Endometrium (tissue), 2 donors: ENCODE measurements at regions not wholly inside any gene's neighbourhood (a gene's known extent, or its start where the extent isn't known, plus 50 kb on each side); places are given as distances from the start of the nearest gene placed in this dataset.
"Not testable (repeated sequence)": the region's sequence is repeated elsewhere in the genome, so short reads cannot be mapped to it uniquely, and the experiment has no call there.

ENCODE experiments used
- FAIRE-seq: peaks from 2 replicates; lab custom pipeline; 2012; peaks lifted over from hg19 to GRCh38; lab: Jason Lieb, UNC
- donor health status: control.
- donor health status: control.

DNA sequence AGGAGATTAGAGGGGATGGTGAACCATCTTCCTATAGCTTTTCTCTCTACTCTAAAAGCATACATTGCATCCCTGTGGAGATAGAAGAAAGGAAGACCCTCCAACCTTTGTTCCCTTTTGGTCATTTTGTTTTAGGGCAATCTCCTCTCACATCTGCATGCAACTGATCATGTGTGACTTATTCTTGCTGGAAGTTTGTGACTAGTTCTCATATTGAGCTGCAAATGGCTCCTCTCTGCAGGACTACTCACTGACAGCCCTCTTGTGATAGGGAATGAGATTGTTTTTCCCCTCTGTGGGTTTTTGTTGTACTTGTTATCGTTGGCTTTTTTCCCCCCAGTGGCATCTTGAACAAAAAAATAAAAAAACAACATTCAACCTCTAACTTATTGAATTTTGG is 416.0 kb upstream of the CNTNAP5 start:
- FAIRE-seq, result no peak

DNA sequence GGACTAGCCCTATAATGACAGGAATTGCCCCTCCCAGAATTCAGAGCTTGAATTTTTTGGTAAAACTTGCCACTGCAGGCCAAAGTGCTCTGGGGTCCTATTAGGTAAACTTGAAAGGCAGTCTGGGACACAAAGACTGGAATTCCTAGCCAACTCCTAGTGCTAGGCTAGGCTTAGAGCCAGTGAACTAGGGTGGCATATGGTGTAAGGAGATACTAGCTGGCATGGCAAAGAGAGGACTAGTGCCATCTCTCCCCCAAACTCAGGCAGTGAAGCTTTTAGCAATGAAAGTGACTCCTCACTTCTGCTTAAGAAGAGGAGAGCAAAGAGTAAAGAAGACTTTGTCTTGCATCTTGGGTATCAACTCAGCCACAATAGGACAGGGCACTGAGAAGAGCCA is 410.5 kb upstream of the CNTNAP5 start:
- no peak for FAIRE-seq

DNA sequence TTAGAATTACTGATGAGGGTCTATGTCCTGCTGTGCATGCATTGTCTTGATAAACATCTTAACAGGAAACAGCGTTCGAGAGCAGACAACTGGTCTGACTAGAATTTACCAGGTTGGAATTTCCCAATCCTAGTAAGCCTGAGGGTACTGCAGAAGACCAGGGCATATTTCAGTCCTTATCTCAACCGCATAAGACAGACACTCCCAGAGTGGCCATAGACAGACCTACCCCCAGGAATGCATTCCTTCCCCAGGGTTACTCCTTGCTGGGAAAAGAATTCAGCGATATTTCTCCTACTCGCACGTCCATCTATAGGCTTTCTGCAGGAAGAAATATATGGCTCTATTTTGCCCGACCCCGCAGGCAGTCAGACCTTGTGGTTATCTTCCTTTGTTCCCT is 406.4 kb upstream of the CNTNAP5 start:
- not testable (repeated sequence) for FAIRE-seq

DNA sequence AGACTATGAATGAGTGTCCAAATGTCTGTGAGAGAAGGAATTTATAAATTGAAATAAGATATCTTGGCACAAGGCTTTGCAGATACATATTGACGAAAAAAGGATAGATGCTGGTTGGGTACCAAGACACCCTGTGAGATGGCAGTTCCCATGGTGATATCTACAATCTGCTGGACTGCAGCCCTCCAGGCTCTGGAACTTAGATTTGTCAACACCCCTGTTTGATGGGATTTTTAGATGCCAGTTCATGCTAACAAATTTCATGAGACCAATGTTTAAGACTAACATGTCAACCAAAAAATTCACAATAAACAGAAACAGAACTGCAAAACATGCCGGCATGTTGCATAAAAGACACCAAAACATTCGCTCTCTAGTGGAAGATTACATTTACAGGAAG is 400.3 kb upstream of the CNTNAP5 start:
- no peak for FAIRE-seq

DNA sequence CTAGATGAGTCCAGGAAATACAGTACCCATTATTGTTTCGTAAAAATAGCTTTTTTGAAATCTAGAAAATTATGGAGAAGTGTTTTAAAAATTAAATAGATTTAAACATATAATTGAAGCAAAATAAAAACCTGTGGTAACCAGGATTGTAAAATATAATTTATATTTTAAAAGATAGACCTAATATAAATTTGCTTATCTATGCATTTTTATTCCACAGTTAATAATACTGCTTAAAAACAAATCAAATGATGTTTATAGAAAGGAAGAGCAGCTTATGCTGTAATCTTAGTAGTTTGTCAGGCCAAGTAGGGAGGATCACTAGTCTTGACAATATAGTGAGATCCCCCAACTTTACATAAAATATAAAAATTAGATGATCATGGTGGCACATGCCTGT is 388.9 kb upstream of the CNTNAP5 start:
- no peak for FAIRE-seq

DNA sequence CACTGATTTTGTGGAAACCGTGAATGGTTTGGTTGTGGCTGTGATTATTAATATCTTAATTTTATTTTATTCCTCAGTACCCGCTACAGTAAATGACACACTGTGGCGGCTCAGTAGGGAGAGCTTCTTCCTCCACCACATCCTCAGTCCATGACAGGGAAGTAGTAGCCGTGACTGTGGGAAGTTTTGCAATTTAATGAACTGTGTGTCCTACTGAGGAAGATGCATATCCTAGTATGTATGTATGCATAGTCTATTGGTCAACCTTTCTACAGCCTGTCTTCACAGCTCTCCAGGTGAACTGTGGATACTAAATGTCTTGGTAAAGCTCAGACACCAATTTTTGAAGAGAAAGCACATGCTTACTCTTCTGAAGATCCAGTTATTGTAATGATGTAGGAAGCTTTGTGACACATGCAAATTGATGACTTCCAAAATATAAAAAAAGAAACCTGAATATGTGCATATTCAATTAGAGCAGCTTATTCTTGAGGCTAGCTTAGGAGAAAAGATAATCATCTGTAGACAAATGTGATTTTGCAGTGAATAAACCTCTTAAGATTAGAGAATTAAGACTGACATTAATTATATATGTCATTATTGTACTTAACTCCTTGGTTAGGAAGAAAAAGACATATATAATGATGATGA is 384.3 kb upstream of the CNTNAP5 start:
- no peak for FAIRE-seq

DNA sequence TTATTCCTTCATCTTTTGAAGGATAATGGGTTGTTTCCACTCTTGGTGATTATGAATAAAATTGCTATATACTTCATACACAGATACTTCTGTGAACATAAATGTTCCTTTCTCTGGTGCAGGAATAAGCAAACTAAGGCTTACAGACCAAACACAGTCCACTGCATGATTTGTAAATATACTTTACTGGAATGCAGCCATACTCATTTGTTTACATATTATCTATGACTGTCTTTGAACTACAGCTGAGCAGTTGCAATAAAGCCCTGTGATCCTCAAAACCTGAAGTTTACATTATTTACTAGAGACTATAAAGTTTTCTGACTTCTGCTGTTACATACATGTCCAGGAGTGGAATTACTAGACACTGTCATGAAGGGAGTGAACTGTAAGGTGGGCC is 381.0 kb upstream of the CNTNAP5 start:
- no peak for FAIRE-seq

DNA sequence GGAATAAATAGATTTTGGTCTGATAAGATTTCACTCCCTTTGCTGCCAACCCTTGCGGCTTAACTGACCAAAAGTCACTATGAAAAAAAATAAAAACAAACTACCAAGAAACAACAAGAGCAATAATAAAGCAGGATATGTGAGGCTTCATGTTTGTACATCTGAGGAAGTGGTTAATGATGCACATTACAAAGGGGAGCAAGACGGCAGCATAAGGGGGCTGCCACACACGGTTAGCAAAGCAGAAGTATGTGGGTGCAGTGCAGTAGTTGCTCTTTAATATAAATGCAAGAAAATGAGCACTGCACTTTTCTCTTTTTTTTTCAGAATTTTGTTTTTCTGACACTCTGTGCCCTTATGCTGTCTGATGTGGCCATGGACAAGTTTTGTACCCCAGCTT is 377.1 kb upstream of the CNTNAP5 start:
- no peak for FAIRE-seq

DNA sequence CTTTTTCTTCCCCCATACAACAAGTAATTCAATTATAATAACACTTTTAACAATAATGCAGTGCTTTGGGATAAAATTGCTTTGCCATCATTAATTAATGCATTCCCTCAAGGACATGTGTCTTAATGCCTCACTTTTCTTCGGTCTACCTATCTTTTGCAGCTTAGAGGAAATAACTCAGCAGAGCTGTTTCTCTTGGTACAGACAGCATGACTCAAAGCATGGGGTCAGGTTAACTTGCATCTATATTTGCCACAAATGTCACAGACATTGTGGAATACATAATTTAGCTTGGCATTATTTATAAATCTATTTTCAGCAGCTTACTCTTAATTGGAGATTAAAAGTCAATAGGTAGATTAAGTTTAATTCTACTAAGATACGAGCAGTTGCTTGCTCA is 376.1 kb upstream of the CNTNAP5 start:
- FAIRE-seq, result no peak

DNA sequence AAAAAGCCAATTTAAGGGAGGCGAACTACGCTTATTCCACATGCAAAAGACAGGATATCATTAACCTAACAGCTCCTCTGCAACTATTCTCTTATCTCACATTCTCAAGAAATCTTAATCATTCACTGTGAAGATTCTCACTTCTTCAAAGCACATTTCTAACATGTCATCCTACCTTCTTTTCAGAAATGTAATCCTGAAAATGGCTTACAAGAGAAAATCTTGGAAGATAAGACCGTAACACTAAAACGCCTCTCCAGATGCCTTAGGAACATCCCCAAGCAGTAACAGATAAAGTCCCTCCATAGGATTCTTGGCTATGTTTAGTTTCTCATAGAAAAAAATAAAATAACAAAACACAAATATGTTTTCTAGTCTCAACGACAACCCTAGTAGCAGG is 373.9 kb upstream of the CNTNAP5 start:
- no peak for FAIRE-seq

DNA sequence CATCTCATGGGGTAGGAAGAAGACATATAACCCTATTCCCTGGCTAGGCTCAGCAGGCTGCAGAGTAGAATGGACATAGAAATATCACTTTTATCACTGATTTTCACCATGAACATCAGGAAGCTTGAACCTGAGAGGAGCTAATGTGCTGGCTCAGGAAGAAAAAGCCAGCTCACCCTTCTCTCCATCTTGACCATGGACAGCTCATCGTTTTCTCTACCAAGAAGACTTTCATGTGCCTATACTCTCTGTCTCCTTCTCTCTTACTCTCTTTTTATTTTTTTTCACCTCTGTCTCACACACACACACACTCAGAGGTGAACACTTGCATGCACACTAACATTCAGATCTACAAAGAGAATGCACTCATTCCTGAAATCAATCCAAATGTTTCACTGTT is 372.8 kb upstream of the CNTNAP5 start:
- FAIRE-seq, result no peak

DNA sequence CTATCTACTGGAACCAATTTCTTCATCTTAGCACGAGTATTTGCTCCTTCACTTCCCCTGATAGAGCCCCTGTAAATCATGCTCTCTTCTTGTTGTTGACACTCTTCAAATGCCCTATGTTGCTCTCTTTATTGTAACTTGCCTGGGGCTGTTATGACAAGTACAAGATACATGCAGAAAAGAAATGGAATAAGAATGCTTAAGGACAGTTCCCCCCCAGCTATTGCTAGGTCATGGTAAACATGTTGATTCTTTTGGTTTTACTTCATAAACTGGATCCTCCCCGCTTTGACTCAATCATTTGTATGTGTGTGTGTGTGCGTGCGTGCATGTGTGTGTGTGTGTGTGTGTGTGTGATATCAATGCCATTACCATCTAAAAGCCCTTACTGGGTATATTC is 368.5 kb upstream of the CNTNAP5 start:
- no peak for FAIRE-seq

DNA sequence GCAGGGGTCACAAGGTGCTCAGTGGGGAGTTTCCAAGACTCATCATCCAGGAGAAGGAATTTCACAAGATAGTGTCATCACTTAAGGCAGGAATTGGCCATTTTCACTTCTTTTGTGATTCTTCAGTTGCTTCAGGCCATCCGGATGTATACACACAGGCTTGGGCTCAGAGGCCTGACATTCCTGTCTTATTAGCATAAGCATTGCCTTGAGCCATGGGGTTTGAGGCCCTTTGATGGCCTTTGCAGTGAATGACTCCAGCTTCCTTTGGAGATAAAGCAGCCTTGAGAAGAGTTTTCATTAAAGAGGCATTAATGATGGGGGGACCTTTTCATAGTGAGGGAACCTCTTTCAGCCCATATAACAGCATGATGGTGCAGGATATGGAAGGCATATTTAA is 366.0 kb upstream of the CNTNAP5 start:
- FAIRE-seq, result no peak

DNA sequence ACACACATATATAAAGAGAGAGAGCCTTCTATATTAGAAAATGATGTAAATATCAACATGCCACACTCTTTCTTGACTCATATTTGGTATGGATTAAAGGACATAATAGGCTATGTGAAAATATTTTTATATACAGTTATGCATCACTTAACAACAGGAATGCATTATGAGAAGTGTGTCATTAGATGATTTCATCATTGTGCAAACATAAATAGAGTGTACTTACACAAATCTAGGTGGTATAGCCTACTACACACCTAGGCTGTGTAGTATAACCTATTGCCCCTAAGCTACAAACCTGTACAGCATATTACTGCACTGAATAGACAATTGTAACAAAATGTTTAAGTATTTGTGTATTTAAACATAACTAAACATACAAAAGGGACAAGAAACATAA is 354.8 kb upstream of the CNTNAP5 start:
- FAIRE-seq, result no peak

DNA sequence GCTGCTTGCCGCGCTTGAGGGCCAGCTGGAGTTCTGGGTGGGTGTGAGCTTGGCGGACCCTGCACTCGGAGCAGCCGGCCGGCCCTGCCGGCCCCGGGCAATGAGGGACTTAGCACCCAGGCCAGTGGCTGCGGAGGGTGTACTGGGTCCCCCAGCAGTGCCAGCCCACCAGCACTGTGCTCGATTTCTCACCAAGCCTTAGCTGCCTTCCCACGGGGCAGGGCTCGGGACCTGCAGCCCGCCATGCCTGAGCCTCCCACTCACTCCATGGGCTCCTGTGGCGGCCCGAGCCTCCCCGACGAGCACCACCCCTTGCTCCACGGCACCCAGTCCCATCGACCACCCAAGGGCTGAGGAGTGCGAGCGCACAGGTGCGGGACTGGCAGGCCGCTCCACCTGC is 341.3 kb upstream of the CNTNAP5 start:
- not testable (repeated sequence) for FAIRE-seq

DNA sequence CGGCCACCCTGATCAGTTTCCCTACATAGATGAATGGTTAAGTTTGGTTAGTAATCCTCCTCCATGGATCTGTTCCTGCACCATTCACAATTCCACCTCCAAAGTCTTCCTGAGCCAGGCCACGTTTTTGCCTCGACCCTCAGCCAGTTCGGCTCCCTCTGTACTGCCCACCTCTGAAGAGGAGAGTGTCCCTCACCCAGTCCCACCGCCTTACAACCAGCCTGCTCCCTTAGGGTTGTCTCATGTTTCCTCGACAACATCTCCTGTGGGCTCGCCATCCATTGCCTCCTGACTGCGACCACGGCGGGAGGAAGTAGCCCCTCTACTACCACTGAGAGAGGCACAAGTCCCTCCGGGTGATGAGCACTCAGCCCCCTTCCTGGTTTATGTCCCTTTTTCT is 338.0 kb upstream of the CNTNAP5 start:
- FAIRE-seq, result no peak

DNA sequence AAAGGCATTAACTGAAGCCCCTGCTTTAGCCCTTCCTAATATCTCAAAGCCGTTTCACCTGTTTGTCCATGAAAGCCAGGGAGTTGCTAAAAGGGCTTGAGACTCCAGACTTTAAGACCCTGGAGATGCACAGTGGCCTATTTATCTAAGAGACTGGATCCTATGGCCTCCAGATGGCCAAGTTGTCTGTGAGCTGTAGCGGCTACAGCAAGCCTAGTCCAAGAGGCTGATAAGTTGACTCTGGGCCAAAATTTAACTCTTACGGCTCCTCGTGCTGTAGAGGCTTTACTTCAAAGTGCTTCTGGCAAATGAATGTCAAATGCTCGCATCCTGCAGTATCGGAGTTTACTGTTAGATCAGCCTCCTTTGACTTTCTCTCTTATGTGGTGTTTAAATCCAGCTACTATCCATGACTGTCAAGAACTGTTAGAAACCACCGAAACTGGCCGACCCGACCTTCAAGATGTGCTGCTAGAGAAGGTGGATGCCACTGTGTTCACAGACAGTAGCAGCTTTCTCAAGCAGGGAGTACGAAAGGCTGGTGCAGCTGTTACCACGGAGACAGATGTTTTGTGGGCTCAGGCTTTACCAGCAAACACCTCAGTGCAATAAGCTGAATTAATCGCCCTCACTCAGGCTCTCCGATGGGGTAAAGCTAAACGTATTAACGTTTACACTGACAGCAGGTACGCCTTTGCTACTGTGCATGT is 336.7 kb upstream of the CNTNAP5 start:
- no peak for FAIRE-seq

DNA sequence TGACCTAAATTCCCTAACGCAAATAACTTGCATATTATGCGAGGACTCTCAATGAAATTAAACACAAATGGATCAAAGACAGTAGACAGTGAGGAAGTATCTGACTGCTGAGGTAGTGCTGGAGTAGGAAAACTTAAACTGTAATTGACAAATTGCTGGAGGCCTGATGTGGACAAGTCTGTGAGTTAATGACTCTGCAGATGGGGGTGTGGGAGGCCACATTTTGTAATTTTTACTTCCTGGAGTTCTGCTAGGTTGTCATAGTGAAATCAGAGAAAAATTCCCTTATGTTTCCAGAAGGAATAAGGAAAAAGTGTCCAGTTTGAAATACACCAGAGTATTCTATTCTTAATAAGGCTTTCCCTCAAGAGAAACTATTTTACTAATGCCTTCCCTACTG is 333.0 kb upstream of the CNTNAP5 start:
- no peak for FAIRE-seq

DNA sequence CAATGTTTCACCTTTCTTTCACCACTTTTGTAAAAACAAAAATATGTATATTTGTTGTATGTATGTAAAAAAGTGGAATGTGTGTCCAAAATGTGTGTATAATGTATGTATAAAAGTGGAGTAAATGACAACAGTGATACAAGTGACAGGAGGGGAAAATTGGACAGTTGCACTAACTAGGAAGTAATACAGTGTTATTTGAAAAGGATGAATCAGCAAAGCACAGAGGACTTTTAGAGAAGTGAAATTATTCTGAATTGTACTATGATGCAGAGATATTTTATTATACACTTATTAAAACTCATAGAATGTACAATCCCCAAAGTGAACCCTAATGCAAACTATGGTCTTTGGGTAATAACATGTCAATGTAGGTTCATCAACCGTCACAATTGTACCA is 331.3 kb upstream of the CNTNAP5 start:
- FAIRE-seq, result no peak

DNA sequence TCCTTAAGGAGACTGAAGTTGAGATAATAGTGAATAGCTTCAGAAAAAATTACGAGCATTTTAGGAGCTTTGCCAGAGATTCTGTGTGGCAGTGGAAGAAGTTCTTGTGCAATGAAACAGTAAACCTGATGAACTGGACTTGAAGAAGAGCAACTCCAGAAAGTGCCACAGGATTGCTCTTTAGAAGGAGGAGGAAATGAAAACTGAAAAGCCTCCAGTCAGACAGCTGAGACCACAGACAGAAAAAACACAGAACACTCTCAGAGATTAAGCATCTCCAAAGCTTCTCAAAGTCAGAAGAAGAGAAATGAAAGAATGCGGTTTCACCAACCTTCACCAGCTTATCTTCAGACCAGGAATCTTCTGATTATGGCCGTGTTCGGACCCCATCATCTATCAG is 329.7 kb upstream of the CNTNAP5 start:
- no peak for FAIRE-seq

DNA sequence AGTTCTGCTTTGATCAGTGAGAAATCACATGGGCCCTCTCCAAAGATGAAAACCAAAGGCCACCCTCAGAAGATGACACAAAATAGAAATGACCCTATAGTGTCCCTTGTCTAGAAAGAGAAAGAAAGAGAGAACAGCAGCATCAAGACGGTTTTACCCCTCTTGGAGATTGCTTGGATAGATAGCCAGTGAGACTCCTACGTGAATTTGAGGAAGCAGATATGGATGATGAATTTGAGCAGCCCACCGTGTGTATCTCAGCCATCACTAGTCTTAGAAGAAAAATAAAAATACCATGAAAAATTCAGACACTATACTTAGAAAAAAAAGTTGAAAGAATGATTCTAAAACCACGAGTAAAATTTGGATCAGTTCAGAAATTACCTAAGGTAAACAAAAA is 329.1 kb upstream of the CNTNAP5 start:
- FAIRE-seq, result no peak

DNA sequence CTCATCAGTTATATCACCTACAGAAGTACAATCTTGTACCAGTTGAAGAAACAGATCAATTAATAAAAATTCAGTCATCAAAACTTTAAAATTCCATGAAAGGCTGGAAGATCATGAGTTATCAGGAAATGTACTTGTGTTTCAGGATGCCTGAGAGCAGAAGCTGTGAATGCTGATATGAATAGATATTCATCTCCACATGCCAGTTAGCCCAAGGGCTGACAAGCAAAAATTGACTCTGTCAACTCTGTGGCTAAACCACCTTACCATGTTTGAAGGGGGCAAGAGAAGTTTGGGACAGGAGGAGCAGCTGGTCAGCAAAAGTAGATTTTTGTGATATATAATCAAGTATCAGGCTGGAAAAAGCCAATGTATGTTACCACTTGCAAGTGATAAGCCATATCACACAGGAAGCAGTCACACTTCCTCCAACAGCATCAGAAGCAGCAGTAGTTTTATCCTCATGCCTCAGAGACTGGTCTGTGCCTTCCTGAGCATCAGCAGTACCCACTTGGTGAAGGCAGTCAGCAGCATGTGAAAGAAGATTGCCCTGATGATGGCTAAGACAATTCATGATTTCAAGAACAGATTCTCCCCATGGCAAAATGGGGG is 328.2 kb upstream of the CNTNAP5 start:
- FAIRE-seq, result no peak

DNA sequence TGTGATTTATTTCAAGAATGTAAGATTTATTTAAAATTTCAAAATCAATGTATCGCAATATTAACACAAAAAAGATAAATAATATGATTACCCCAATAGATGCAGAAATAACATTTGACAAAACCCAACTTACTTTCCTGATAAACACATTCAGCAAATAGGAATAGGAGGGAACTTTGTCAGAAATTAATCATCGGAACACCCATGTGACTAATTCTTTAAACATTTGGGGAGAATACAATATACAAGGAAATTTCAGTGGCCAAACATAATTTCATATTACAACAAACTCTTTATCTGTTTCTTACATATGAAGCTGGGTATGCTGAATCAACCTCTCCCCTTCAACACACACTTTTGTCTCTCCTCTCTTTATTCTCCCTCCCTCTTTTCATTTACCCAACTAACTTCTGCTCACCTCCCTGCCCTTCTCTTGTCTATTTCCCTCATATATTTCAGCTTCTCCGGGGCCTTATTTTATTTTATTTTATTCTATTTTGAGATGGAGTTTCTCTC is 309.6 kb upstream of the CNTNAP5 start:
- no peak for FAIRE-seq
